Rectal smooth muscle tissue (tissue), 1 donor: ENCODE measurements at regions not wholly inside any gene's neighbourhood (a gene's known extent, or its start where the extent isn't known, plus 50 kb on each side); places are given as distances from the start of the nearest gene placed in this dataset.
A peak's percentile ranks its signal among the peaks of the same experiment; 100 is the strongest.
"Not testable (repeated sequence)": the region's sequence is repeated elsewhere in the genome, so short reads cannot be mapped to it uniquely, and the experiment has no call there.

Source experiments
- H3K27ac ChIP-seq: one replicate; pipeline ENCODE4 v1.7.0; 2013; ENCODE audit warnings: low read depth, low read length, inconsistent platforms
- H3K27me3 ChIP-seq: one replicate; pipeline ENCODE4 v1.7.0; 2013; ENCODE audit warnings: low read length; ENCODE audit not compliant: control insufficient read depth, insufficient read depth
- H3K36me3 ChIP-seq: one replicate; pipeline ENCODE4 v1.7.0; 2013; ENCODE audit warnings: low read length; ENCODE audit not compliant: control insufficient read depth, insufficient read depth
- H3K4me1 ChIP-seq: one replicate; pipeline ENCODE4 v1.7.0; 2013; ENCODE audit warnings: low read length; ENCODE audit not compliant: control insufficient read depth, insufficient read depth
- H3K4me3 ChIP-seq: one replicate; pipeline ENCODE4 v1.7.0; 2013; ENCODE audit warnings: low read length
- H3K9ac ChIP-seq: one replicate; pipeline ENCODE4 v1.7.0; 2013; ENCODE audit warnings: low read length

DNA sequence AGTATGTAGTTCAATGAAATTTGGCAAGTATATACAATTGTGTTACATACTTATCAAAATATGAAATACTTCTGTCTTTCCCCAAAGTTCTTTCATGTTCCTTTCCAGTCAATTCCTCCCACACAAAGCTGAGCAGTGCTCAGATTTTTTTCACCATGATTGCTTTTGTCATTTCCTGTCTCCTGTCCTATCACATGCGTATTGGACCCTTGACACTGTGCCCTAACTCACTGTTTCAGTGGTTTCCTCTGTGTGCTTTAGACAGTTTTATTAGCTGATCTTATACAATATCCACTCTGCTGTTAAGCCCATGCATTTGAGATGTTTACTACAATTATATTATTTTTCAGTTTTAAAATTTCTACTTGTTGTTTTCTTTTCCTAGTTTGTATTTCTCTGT is 463.6 kb upstream of the MEF2C start:
- H3K36me3 ChIP-seq: no peaks in the 10 kb centered on the region
- no peaks in the 10 kb centered on the region for H3K4me1 ChIP-seq
- H3K4me3 ChIP-seq: no peak overlapping the region
- H3K9ac ChIP-seq: no peak overlapping the region
- no peak overlapping the region for H3K27ac ChIP-seq
- no peaks in the 10 kb centered on the region for H3K27me3 ChIP-seq

DNA sequence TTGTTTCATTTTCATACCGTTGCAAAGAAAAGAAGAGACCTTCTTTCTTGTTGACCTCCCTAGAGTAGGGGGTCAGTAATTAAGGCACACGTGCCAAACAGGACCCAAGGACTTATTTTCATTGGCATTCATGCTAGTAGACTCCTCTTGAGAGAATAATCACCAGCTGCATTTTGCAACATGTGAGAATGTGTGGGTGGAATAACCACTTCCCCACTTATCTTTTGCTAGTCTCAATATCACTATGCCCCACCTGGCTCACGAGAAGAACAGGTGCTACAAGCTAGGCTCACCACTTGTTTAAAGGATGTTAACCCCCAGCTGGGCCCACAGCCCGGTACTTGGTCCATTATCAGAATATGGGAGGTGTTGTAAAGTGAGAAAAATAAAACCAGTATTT is 460.7 kb upstream of the MEF2C start:
- no peaks in the 10 kb centered on the region for H3K36me3 ChIP-seq
- H3K27ac ChIP-seq: no peak overlapping the region
- H3K4me1 ChIP-seq: no peaks in the 10 kb centered on the region
- no peak overlapping the region for H3K9ac ChIP-seq
- no peaks in the 10 kb centered on the region for H3K27me3 ChIP-seq
- H3K4me3 ChIP-seq: no peak overlapping the region

DNA sequence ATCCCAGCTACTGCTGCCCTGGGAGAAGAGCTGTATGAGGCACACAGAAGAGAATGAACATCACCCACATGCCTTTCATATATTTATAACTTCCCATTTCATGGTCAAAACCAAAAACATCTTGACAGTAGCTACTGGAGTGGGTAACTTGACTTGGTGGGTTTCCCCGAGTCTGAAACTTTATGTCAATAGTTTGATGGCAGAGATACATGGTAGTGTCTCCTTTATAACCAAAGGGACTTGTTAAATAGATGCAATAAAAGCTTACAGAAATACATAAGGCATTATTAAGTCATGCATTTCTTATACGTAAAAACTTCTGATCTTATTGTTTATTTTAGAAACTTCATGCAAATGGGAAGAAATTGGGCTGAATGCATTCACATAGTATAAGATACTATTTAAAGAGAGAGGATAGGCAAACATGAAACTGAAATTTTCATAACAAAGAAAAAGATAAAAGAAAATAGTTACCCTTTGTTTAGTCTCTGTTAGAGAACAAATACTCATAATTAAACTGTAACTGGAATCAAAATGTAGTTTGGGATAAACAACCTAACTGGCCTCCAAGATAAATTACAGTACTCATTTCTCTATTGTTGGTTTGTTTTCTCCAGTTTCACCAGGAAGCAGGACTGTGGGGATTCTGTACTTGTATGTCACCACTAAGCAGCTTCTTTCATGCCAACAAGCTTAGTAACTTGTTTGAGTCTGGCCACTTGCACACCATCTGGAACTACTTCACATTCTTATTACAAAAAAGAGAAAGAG is 459.3 kb upstream of the MEF2C start:
- H3K4me3 ChIP-seq: no peak overlapping the region
- H3K27ac ChIP-seq: no peak overlapping the region
- H3K4me1 ChIP-seq: no peaks in the 10 kb centered on the region
- no peak overlapping the region for H3K9ac ChIP-seq
- H3K27me3 ChIP-seq: no peaks in the 10 kb centered on the region
- H3K36me3 ChIP-seq: no peaks in the 10 kb centered on the region

DNA sequence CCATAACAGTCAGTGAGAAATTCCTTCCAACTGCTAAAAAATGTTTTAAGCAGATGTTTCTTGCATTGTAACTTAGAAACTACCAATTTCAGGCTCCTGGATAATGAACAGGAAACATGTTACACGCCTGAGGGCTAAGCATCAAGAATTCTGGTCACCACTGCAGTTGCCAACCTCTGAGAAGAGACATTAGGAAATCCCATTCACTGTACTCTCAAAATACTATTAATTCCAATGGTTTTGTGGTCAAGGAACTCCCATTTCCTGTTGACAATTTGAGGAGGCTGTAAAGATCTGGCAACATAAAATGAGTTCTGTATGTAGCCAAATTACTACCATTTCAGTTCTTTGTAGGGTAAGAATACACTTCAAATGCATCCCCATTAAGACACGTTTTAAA is 456.0 kb upstream of the MEF2C start:
- Histone ChIP-seq H3K27me3 (no peaks in the 10 kb centered on the region), H3K9ac (no peak overlapping the region), H3K27ac (no peak overlapping the region), H3K4me3 (no peak overlapping the region), H3K36me3 (no peaks in the 10 kb centered on the region), H3K4me1 (no peaks in the 10 kb centered on the region)

DNA sequence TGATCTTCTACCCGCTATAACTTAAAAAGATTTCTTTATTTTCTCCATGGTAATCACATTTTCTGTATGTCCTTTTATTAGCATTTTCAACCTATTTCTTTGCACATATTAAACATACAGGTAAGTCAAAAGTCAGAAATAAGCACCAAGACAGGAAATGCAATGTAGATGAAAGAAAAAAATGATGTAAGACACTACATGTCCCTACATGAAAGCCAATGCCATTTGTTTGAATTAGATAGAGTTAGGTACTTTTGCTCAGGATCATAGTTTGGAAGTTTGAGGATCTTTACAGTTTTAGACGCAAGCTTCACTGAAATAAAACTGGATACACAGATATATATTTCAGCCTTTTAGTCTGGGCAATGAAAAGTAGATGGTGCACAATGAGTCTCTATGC is 453.1 kb upstream of the MEF2C start:
- H3K36me3 ChIP-seq: no peaks in the 10 kb centered on the region
- no peak overlapping the region for H3K4me3 ChIP-seq
- no peak overlapping the region for H3K9ac ChIP-seq
- H3K27me3 ChIP-seq: no peaks in the 10 kb centered on the region
- H3K27ac ChIP-seq: no peak overlapping the region
- no peaks in the 10 kb centered on the region for H3K4me1 ChIP-seq

DNA sequence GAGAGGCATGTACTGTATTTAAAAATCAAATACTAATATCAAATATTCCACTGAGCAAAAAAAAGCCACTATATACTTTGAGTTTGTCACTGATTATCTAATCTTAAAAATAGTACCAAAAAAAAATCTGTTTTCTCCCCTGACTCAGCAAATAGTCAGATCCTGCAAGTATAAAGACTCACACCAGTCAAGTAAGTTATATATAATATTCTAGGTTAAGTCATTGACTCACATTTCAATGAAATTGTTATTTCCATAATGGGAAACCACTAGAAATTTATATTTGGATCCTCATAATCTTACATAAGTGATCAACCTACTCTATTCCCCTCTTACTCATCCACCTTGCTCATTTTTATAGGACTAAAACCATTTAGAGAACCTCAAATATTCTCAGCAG is 447.2 kb upstream of the MEF2C start:
- Histone ChIP-seq H3K4me1 (no peaks in the 10 kb centered on the region), H3K4me3 (no peak overlapping the region), H3K9ac (no peak overlapping the region), H3K27me3 (no peaks in the 10 kb centered on the region), H3K27ac (no peak overlapping the region), H3K36me3 (no peaks in the 10 kb centered on the region)

DNA sequence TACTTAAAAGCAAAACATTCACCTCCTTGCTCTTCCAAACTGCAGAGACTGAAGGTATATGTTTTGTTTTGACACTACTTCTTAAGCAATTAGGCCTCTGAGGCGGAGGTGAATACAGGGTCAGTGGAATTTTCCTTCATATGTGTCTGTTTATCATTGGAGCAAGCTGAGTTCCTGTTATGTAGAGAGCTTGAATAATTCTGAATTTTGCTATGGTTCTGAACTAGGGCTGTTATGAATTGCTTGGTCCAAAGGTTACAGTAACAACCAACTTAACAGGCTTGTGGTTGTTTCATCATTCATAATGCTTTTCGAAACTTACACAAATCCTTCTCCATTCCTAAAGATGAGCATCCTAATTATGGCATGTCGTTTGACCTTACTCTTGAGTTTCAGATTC is 444.6 kb upstream of the MEF2C start:
- no peak overlapping the region for H3K27ac ChIP-seq
- H3K4me3 ChIP-seq: no peak overlapping the region
- H3K4me1 ChIP-seq: no peaks in the 10 kb centered on the region
- no peaks in the 10 kb centered on the region for H3K36me3 ChIP-seq
- H3K9ac ChIP-seq: no peak overlapping the region
- H3K27me3 ChIP-seq: no peaks in the 10 kb centered on the region

DNA sequence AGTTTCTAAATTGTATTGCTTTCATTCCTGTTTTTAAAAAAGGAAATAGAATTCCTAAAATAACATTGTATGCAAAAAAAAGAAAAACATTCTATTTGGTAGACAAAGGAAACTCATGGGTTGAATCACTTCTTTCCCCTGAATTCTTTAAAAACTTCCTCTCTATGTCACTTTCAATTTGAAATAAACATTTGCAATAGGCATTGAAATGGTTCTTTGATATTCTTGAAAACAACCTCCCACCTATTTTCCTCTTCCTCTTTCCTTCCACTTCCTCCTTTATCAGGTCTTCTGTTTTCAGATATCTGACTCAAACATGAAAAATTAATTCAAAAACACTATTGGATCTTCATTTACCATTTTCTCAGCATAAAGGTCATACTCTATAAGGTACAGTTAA is 442.0 kb upstream of the MEF2C start:
- Histone ChIP-seq H3K4me3 (no peak overlapping the region), H3K9ac (no peak overlapping the region), H3K4me1 (no peaks in the 10 kb centered on the region), H3K27me3 (no peaks in the 10 kb centered on the region), H3K27ac (no peak overlapping the region), H3K36me3 (no peaks in the 10 kb centered on the region)

DNA sequence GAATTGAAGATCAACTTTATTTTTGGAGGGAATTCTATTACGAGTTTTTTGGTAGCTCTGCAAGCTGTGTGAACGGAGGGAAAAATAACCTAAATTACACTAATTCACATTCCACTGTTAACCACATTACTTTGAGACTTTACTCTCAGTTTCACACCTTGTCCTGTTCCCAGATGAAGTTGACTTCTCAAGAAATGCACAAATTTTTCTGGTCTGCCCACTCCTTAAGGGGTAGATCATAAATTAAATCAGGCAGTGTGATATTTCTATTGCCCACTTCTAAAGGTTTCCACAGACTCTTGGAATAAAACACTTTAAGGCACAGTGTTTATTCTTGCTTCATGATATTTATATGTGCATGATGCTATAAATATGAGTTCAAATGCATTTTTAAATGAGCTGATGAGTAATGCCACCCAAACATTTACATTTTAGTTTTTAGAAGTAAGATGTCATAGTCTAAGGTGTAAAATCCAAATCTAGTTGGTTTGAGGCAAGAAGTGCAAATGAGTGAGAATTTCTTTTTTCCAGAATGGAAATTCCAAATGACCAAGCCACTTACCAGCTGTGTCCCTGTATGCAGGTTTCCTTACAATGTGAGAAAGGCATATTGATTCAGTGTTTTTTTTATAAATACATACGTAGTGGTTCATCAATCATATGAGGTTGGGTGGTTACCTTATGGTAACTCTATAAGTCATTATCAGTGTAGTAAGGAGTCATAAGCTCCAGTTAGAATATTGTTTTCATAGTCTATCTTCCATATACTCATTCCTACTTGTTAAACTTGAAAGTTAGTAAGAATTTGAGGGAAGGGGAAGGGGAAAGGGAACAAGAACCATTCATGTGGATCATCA is 437.7 kb upstream of the MEF2C start:
- no peak overlapping the region for H3K9ac ChIP-seq
- no peak overlapping the region for H3K27ac ChIP-seq
- no peaks in the 10 kb centered on the region for H3K4me1 ChIP-seq
- H3K4me3 ChIP-seq: no peak overlapping the region
- no peaks in the 10 kb centered on the region for H3K36me3 ChIP-seq
- no peaks in the 10 kb centered on the region for H3K27me3 ChIP-seq

DNA sequence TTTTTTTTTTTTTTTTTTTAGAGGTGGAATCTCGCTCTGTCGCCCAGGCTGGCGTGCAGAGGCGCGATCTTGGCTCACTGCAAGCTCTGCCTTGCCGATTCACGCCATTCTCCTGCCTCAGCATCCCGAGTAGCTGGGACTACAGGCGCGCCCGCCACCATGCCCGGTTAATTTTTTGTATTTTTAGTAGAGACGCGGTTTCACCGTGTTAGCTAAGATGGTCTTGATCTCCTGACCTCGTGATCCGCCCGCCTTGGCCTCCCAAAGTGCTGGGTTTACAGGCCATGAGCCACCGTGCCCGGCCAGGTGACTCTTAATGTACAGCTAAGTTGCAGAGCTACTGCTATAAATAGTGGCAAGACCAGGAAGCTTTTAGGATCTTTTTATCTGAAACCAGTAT is 434.9 kb upstream of the MEF2C start:
- H3K27ac ChIP-seq: not testable (repeated sequence)
- peaks cover 11% of the 10 kb centered on the region for H3K4me1 ChIP-seq

DNA sequence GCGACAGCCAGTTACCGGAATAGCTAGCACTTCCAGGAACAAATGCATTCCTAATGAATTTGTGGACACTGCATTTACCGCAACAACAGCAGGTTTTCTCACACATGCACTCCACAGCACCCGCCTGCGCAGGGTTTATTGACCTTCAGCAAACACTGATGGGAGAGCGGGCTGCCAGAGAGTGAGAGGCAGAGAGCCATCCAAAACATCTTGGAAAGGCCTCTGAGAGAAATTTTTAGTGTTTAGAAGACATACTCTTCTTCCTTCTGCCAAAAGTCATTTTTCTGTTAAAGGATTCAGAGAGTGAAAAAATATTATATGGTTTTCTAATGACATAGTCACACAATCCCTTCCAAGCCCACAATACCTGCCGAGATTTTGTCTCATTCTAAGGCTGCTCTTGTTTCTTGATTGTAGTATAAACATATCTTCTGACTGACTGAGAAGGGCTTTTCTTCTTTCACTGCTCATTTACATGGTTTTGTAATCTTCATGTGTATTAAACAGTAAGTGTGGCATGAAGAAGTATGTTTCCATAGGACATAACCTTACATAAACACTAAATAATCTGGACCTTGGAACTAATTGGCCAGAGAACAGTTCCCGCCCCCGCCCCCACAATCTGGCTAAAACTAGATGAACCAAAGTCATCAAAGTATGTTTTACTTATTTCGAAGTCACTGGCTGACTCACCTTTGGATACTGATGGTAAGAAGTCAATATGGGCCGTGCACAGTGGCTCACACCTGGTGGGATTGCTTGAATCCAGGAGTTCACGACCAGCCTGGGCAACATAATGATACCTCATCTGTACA is 432.5 kb upstream of the MEF2C start:
- H3K4me3 ChIP-seq: no peak overlapping the region
- H3K9ac ChIP-seq: no peak overlapping the region
- peaks cover 11% of the 10 kb centered on the region for H3K4me1 ChIP-seq
- H3K27ac ChIP-seq: peak overlapping the region; percentile 4
- H3K36me3 ChIP-seq: no peaks in the 10 kb centered on the region
- no peaks in the 10 kb centered on the region for H3K27me3 ChIP-seq

More for the DNA sequence above, 434.9 kb upstream of the MEF2C start:
- H3K9ac ChIP-seq, H3K4me3 ChIP-seq, H3K27me3 ChIP-seq, H3K36me3 ChIP-seq: not testable (repeated sequence)

DNA sequence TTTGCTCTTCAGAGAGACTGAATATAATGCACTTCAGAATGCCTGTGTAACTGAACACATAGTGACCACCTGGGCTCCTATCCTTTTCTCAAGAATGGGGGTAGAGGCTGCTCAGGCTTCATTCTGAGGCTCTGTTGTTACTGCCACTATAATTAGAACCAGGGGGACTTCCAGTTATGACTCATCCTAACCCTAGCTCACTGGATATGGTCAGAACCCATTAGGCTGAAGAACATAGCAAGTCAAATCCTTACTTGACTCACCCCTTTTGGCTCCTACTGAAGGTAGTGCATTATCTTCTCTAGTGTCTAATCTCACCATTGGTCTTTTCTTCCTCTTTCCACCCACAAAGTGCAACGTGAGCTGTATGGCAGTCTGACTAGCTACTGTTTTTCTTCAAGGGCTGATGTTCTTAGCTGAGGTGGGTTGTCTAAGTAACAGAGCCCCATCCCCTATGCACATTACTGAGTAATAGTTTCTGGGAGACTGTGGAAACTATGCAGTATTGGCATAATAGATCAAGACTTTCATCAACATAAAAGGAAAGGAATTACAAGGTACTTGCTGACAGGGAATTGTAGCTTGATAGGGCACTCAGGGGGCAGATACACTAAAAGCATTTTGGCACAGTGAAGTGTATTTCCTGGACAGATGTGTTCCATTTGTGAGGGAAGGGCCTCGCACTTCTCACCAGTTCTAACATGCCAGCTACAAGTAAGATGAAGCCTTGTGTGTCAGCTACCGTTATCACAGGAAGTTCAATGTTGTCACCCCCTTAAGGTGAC is 431.0 kb upstream of the MEF2C start:
- Histone ChIP-seq H3K4me3 (no peak overlapping the region), H3K27me3 (no peaks in the 10 kb centered on the region), H3K9ac (no peak overlapping the region), H3K4me1 (peaks cover 11% of the 10 kb centered on the region), H3K36me3 (no peaks in the 10 kb centered on the region), H3K27ac (peak overlapping the region; percentile 41)
